Pancreas (tissue), 10 donors: ENCODE measurements at regions not wholly inside any gene's neighbourhood (a gene's known extent, or its start where the extent isn't known, plus 50 kb on each side); places are given as distances from the start of the nearest gene placed in this dataset.

ENCODE experiments used
- ATAC-seq, 4 donors: fragments of 200-7000 bp; cut with Tn5 transposase; one replicate each; pipeline versions ENCODE4 v1.8.0 to v1.9.1; 2020; ENCODE audit warnings: mild to moderate bottlenecking in 4 of 4, moderate library complexity in 4 of 4
- DNase-seq, 6 donors: peaks; one replicate each; pipeline ENCODE4 v3.0.0-alpha.2; 2020
- FAIRE-seq: peaks from 2 replicates; lab custom pipeline; 2012; peaks lifted over from hg19 to GRCh38; lab: Jason Lieb, UNC
- H3K27ac ChIP-seq, 4 donors: fragments of 200-600 bp; sonication (generic); 1 replicate in 3 of 4; 2 replicates in 1 of 4; pipeline versions ENCODE4 v1.5.0 to v1.8.0; 2020
- H3K27me3 ChIP-seq, 4 donors: fragments of 200-600 bp; one replicate each; pipeline ENCODE4 v1.8.0; 2021
- H3K36me3 ChIP-seq, 3 donors: fragments of 200-600 bp; sonication (generic) in 1 of 3; one replicate each; pipeline versions ENCODE4 v1.5.0 to v1.8.0; 2020 to 2021
- H3K4me1 ChIP-seq, 3 donors: fragments of 200-600 bp; one replicate each; pipeline ENCODE4 v1.8.0; 2021
- H3K4me3 ChIP-seq, 4 donors: fragments of 200-600 bp; sonication (generic) in 2 of 4; one replicate each; pipeline versions ENCODE4 v1.5.0 to v1.8.0; 2020 to 2021
- H3K9me3 ChIP-seq, 4 donors: fragments of 200-600 bp; one replicate each; pipeline ENCODE4 v1.8.0; 2021
- WGBS, 2 donors: extraction: QIAGEN DNeasy Blood & Tissue Kit; methylation state at CpG; one replicate each; pipeline ENCODE4 v1.1.7; 2013; 5-methylcytosine and 5-hydroxymethylcytosine counted together
- intact Hi-C, 3 donors: fragments of 100-400 bp; cut with DNase I; formaldehyde crosslinking; loops; one replicate each; pipeline versions ENCODE4 v1.11.1 to v1.14.2; 2022
- TF ChIP-seq, protein P1 (sequence below), 4 donors: fragments of 200-600 bp; sonication (generic) in 3 of 4; IDR thresholded peaks; one replicate each; pipeline versions ENCODE4 v1.5.0 to v1.8.0; 2021; ENCODE audit warnings: antibody characterized with exemption in 4 of 4
- donor health status: healthy with polysubstance abuse.
- donor health status: DM: no; HTN: no; CAD: no; lungs with moderate emphysema.
- donor health status: DM: no; HTN: no; CAD: no.
- donor health status: control.
- donor health status: control.
- donor health status: Bipolar disorder and iron deficiency.
- donor health status: DM: yes; HTN: yes; CAD: no.
- donor health status: DM: no; HTN: no; CAD: no.
- donor health status: DM: no; HTN: no; CAD: no.
- donor health status: DM: yes; HTN: yes; CAD: no.

DNA sequence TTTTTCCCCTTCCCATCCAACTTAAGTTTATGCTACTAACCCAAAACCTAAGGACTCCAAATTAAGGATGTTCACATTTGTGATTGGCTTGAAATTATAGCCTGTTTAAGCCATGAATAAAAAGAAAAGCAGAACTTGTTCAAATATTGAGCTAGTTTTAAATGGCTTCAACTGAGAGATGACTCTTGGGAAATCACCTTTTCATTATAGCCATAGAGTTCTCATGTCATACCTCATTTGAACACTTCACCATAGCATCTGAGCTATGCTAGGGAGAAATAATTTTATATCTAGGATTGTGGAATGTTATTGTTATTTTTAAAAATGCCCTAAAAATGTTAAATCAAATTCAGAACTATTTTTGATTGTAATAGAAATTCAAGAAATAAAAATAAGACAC lies 409.2 kb upstream of the RARB start:
- intact Hi-C loops: no loop called here

DNA sequence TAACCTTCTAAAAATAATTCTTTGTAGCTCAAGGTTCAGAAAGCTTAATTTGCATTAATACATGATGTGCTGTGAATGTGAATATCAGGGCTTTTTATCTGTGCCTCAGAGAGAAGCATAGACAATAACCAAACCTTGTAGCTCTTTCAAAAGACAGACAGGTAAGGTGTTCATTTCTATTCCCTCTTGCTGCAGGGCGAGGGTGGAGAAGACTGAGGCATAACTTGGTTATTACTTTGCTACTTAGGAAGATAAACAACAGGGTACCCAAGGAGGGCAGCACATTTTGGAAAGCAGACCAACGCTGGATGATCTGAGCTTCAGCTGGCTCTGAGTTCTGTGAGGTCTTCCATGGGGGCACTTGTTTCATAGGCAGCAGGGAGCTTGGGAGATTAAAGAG lies 408.6 kb upstream of the RARB start:
- ATAC-seq (no peak), FAIRE-seq (no peak), DNase-seq (no peak)
- no peaks in the 10 kb centered on the region for H3K36me3 ChIP-seq
- WGBS, 2 donors: 55 to 66% methylated on average over 2 of the region's 2 CpGs
- H3K27ac ChIP-seq: no peak overlapping the region
- no peaks in the 10 kb centered on the region for H3K27me3 ChIP-seq
- TF ChIP-seq, protein P1, sequence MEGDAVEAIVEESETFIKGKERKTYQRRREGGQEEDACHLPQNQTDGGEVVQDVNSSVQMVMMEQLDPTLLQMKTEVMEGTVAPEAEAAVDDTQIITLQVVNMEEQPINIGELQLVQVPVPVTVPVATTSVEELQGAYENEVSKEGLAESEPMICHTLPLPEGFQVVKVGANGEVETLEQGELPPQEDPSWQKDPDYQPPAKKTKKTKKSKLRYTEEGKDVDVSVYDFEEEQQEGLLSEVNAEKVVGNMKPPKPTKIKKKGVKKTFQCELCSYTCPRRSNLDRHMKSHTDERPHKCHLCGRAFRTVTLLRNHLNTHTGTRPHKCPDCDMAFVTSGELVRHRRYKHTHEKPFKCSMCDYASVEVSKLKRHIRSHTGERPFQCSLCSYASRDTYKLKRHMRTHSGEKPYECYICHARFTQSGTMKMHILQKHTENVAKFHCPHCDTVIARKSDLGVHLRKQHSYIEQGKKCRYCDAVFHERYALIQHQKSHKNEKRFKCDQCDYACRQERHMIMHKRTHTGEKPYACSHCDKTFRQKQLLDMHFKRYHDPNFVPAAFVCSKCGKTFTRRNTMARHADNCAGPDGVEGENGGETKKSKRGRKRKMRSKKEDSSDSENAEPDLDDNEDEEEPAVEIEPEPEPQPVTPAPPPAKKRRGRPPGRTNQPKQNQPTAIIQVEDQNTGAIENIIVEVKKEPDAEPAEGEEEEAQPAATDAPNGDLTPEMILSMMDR (IDR thresholded peaks at IDR 0.05): no peak
- H3K4me1 ChIP-seq: no peaks in the 10 kb centered on the region
- intact Hi-C loops: no loop called here
- H3K9me3 ChIP-seq: no peaks in the 10 kb centered on the region
- no peak overlapping the region for H3K4me3 ChIP-seq

More for the DNA sequence above, 409.2 kb upstream of the RARB start:
- no peak overlapping the region for H3K27ac ChIP-seq
- ATAC-seq: no peak
- no peaks in the 10 kb centered on the region for H3K27me3 ChIP-seq
- H3K36me3 ChIP-seq: no peaks in the 10 kb centered on the region
- H3K9me3 ChIP-seq: no peaks in the 10 kb centered on the region
- TF ChIP-seq, protein P1 (IDR thresholded peaks at IDR 0.05): no peak
- no peak overlapping the region for H3K4me3 ChIP-seq
- H3K4me1 ChIP-seq: no peaks in the 10 kb centered on the region
- no peak for DNase-seq
- FAIRE-seq: no peak

DNA sequence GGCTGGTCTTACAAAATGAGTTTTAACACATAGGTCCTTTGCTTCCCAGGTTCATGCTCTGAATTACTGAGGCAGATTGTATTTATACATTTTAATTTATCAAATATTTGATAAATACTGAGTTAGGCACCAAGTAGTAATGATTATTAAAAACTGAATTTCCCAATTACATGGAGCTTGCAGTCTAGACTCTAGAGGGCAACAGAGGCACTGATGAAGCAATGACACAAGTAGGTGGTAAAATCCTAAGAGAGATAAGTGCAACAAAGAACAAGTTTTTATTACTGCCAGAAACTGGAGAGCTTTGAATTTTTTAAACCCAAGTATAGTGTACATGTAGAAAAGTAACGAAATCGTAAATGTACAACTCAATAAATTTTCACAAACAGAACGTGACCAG lies 406.2 kb upstream of the RARB start:
- TF ChIP-seq, protein P1 (IDR thresholded peaks at IDR 0.05): peak in 1 of 4 donors; percentile 12
- Histone ChIP-seq H3K36me3 (no peaks in the 10 kb centered on the region), H3K9me3 (no peaks in the 10 kb centered on the region), H3K27ac (no peak overlapping the region), H3K27me3 (no peaks in the 10 kb centered on the region), H3K4me1 (no peaks in the 10 kb centered on the region), H3K4me3 (no peak overlapping the region)
- no peak for ATAC-seq
- FAIRE-seq: peak; percentile 67
- intact Hi-C loops: no loop called here
- 54 to 75% methylated on average over 3 of the region's 3 CpGs for WGBS, 2 donors
- DNase-seq: no peak

DNA sequence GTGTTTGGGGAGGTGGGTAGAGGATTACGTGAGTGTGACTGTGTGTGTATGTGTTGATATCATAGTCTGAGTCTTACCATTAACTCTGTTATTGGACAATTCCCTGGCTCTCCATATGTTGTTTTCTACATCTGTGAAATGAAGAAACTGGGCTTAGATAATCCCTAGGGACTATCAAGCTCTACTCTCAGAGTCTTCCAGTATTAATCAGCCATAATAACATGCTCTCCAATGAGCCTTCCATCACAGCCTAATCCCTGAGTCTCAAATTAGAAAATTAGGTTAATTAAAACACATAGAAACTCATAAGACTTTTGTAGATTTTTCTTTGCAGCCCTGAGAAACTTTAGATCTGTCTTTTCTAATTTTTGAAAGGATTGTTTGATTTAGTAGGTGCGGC lies 404.2 kb upstream of the RARB start:
- FAIRE-seq: no peak
- TF ChIP-seq, protein P1 (IDR thresholded peaks at IDR 0.05): no peak
- no peak for DNase-seq
- intact Hi-C loops: no loop called here
- no peaks in the 10 kb centered on the region for H3K9me3 ChIP-seq
- H3K27ac ChIP-seq: no peak overlapping the region
- no peak overlapping the region for H3K4me3 ChIP-seq
- no peaks in the 10 kb centered on the region for H3K27me3 ChIP-seq
- H3K36me3 ChIP-seq: no peaks in the 10 kb centered on the region
- H3K4me1 ChIP-seq: no peaks in the 10 kb centered on the region
- 53 to 83% methylated on average over 2 of the region's 2 CpGs for WGBS, 2 donors
- ATAC-seq: no peak

DNA sequence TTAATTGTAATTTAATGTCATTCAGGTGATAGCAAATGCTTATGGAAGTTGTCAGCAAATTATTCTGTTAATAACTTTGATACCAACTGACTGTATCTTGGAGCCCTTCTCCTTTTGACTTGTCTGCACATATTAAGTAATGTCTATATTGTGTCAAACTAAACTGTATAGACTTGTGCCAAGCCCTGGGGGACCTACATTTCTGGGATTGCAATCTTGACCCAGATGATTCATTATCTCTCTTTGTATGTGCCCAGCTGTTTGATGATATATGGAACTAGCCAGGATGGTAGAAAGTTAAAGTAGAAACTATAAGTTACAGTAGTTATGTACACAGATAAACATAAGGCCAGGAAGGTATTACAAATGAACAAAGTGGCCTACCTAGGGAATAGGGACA lies 402.8 kb upstream of the RARB start:
- Histone ChIP-seq H3K4me3 (no peak overlapping the region), H3K36me3 (no peaks in the 10 kb centered on the region), H3K27me3 (no peaks in the 10 kb centered on the region), H3K27ac (no peak overlapping the region), H3K9me3 (no peaks in the 10 kb centered on the region), H3K4me1 (no peaks in the 10 kb centered on the region)
- no peak for DNase-seq
- ATAC-seq: no peak
- FAIRE-seq: no peak
- TF ChIP-seq, protein P1 (IDR thresholded peaks at IDR 0.05): no peak
- intact Hi-C loops: no loop called here
